Stimulated activated CD8-positive, alpha-beta memory T cell treated with anti-CD3 and anti-CD28 coated beads, Interleukin-4, amount 100 ng/mL, for 24 hours (primary cell): ENCODE measurements at regions not wholly inside any gene's neighbourhood (a gene's known extent, or its start where the extent isn't known, plus 50 kb on each side); places are given as distances from the start of the nearest gene placed in this dataset.

Experiments used
- DNase-seq: peaks from one replicate; pipeline ENCODE4 v3.0.0-alpha.2; 2020; ENCODE audit warnings: low read depth

GRCh38 chr15:69823223-69823907 lies 274.4 kb downstream of the TLE3 start:
- DNase-seq = no peak

GRCh38 chr15:69824075-69824876 lies 273.4 kb downstream of the TLE3 start:
- DNase-seq = no peak

GRCh38 chr15:69824877-69825406 lies 272.8 kb downstream of the TLE3 start:
- no peak for DNase-seq

- DNase-seq = no peak
These were observed 271.5 kb downstream of the TLE3 start for GRCh38 chr15:69825941-69826818.

- DNase-seq = no peak
These were observed 270.9 kb downstream of the TLE3 start for GRCh38 chr15:69826819-69827175.

GRCh38 chr15:69827751-69828150 lies 270.0 kb downstream of the TLE3 start:
- no peak for DNase-seq

- no peak for DNase-seq
These were observed 269.4 kb downstream of the TLE3 start for GRCh38 chr15:69828181-69828828.

- no peak for DNase-seq
These were observed 267.7 kb downstream of the TLE3 start for GRCh38 chr15:69829974-69830373.

- no peak for DNase-seq
These were observed 267.3 kb downstream of the TLE3 start for GRCh38 chr15:69830430-69830829.

GRCh38 chr15:69830876-69831275 lies 266.8 kb downstream of the TLE3 start:
- DNase-seq = no peak

GRCh38 chr15:69834267-69834666 lies 263.4 kb downstream of the TLE3 start:
- DNase-seq = no peak

- no peak for DNase-seq
These were observed 263.0 kb downstream of the TLE3 start for GRCh38 chr15:69834761-69835160.

GRCh38 chr15:69836048-69836447 lies 261.7 kb downstream of the TLE3 start:
- no peak for DNase-seq

GRCh38 chr15:69836526-69837230 lies 261.0 kb downstream of the TLE3 start:
- DNase-seq = no peak

- no peak for DNase-seq
These were observed 259.4 kb downstream of the TLE3 start for GRCh38 chr15:69838338-69838737.

- no peak for DNase-seq
These were observed 258.7 kb downstream of the TLE3 start for GRCh38 chr15:69838994-69839393.

- no peak for DNase-seq
These were observed 256.4 kb downstream of the TLE3 start for GRCh38 chr15:69841113-69841828.

- no peak for DNase-seq
These were observed 254.9 kb downstream of the TLE3 start for GRCh38 chr15:69842851-69843250.

- DNase-seq = no peak
These were observed 254.3 kb downstream of the TLE3 start for GRCh38 chr15:69843276-69843899.

- no peak for DNase-seq
These were observed 253.8 kb downstream of the TLE3 start for GRCh38 chr15:69843900-69844304.
